WERI-Rb-1 (cell line): ENCODE measurements at regions not wholly inside any gene's neighbourhood (a gene's known extent, or its start where the extent isn't known, plus 50 kb on each side); places are given as distances from the start of the nearest gene placed in this dataset.

Experiments used
- DNase-seq: peaks from one replicate; pipeline ENCODE4 v3.0.0-alpha.2; 2020
- H3K27ac ChIP-seq: fragments of 250-450 bp; sonication (Bioruptor Pico); 2 replicates; pipeline ENCODE4 v1.5.1; 2020; ENCODE audit warnings: mild to moderate bottlenecking, moderate library complexity
- H3K27me3 ChIP-seq: fragments of 250-450 bp; sonication (Bioruptor Pico); 2 replicates; pipeline ENCODE4 v1.5.1; 2021; ENCODE audit warnings: mild to moderate bottlenecking, low read depth, moderate library complexity; ENCODE audit not compliant: insufficient read depth, severe bottlenecking
- H3K36me3 ChIP-seq: fragments of 250-450 bp; sonication (Bioruptor Pico); 2 replicates; pipeline ENCODE4 v1.5.1; 2020; ENCODE audit warnings: mild to moderate bottlenecking, moderate library complexity
- H3K4me3 ChIP-seq: 2 replicates; pipeline ENCODE4 v1.5.1; 2011; ENCODE audit warnings: low read depth, mild to moderate bottlenecking, control low read depth, low read length
- H3K9me3 ChIP-seq: fragments of 250-450 bp; sonication (Bioruptor Pico); 2 replicates; pipeline ENCODE4 v1.5.1; 2021; ENCODE audit warnings: mild to moderate bottlenecking, moderate library complexity; ENCODE audit not compliant: severe bottlenecking
- TF ChIP-seq, protein P1 (sequence below): IDR thresholded peaks from 2 replicates; pipeline ENCODE4 v1.5.1; 2011; ENCODE audit warnings: low read depth, mild to moderate bottlenecking, control low read depth, inconsistent platforms, low read length

DNA sequence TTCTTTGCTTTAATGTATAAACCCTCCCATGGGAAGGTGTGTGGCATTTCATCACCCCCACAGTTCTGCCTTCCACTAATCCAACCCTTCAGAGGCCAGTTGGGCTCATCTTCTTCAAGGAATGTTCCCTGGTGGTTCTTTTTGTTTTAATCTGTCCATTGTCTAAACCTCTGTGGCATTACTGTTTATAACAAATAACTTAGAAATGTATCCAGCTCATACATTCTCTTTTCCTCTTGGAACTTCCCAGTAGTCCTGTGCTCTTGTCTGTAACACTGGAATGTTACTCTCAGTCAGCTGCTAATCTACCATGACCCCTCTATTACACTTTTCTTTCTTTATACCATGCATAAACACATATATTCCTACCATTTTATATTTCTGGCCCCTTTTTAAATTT is 213.5 kb upstream of the TARS1 start:
- no peaks in the 10 kb centered on the region for H3K36me3 ChIP-seq
- TF ChIP-seq, protein P1, sequence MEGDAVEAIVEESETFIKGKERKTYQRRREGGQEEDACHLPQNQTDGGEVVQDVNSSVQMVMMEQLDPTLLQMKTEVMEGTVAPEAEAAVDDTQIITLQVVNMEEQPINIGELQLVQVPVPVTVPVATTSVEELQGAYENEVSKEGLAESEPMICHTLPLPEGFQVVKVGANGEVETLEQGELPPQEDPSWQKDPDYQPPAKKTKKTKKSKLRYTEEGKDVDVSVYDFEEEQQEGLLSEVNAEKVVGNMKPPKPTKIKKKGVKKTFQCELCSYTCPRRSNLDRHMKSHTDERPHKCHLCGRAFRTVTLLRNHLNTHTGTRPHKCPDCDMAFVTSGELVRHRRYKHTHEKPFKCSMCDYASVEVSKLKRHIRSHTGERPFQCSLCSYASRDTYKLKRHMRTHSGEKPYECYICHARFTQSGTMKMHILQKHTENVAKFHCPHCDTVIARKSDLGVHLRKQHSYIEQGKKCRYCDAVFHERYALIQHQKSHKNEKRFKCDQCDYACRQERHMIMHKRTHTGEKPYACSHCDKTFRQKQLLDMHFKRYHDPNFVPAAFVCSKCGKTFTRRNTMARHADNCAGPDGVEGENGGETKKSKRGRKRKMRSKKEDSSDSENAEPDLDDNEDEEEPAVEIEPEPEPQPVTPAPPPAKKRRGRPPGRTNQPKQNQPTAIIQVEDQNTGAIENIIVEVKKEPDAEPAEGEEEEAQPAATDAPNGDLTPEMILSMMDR: no peak
- H3K27me3 ChIP-seq: peaks cover 63% of the 10 kb centered on the region
- H3K9me3 ChIP-seq: no peaks in the 10 kb centered on the region
- no peak overlapping the region for H3K4me3 ChIP-seq
- no peak overlapping the region for H3K27ac ChIP-seq
- DNase-seq: no peak

DNA sequence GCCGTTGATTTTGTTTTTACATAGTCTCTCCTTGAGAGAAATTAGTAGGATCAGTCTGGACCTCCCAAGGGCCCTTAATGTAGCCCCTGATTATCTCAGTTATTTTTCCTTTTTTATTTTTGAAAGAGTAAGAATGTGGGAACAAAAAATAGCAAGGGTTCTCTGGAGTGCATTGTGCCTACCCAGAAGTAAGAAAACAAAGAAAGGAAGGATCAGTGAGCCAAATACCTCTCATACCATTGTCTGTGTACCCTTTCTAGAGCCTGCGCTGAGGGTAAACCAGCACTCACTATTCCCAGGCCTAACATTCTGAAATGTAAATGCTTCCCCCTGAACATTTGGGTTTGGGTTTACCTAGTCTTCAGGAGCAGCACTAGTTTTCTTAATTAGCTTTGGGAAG is 213.0 kb upstream of the TARS1 start:
- Histone ChIP-seq H3K27ac (no peak overlapping the region), H3K9me3 (no peaks in the 10 kb centered on the region), H3K36me3 (no peaks in the 10 kb centered on the region), H3K27me3 (peaks cover 63% of the 10 kb centered on the region), H3K4me3 (no peak overlapping the region)
- DNase-seq: no peak
- TF ChIP-seq, protein P1: no peak

DNA sequence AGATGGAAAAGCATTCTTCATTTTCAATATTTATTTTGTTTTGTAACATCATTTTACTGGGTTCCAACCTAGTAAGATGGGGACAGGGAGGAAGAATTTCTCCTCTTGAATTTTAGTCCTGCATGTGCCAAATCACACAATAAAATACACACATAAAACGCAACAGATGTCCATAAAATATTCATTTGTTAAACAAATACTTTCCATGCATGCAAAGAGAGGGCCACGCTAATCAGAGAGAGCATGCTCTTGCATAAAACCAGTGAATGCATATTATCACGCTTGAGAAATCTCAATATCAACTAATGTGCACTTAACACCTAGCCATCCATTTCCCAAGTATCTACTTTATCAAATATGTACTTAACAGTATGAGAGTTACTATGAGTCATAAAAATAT is 212.6 kb upstream of the TARS1 start:
- Histone ChIP-seq H3K27me3 (peaks cover 61% of the 10 kb centered on the region), H3K9me3 (no peaks in the 10 kb centered on the region), H3K36me3 (no peaks in the 10 kb centered on the region), H3K27ac (no peak overlapping the region), H3K4me3 (no peak overlapping the region)
- DNase-seq: no peak
- TF ChIP-seq, protein P1: no peak

DNA sequence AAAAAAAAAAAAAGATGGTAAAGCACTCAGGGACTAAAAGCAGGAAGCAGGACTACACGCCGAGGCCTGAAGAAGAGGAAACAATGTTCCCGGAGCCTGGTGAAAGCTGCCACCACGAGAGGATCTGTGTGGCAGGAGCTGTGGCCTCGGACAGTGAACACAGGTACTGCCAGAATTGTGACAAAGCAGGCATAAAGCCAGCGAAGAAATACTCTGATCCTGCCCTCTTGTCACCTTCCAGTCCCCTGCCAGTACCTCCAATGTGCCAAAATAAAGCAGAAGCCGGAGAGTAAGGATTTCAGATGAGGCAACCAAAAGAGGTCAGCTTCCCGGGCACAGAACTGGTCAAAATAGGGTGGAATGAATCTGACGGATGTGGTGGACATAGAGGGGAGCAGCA is 211.5 kb upstream of the TARS1 start:
- Histone ChIP-seq H3K4me3 (no peak overlapping the region), H3K9me3 (peaks cover 2% of the 10 kb centered on the region), H3K27ac (no peak overlapping the region), H3K36me3 (no peaks in the 10 kb centered on the region), H3K27me3 (peaks cover 61% of the 10 kb centered on the region)
- DNase-seq: no peak
- TF ChIP-seq, protein P1: no peak

DNA sequence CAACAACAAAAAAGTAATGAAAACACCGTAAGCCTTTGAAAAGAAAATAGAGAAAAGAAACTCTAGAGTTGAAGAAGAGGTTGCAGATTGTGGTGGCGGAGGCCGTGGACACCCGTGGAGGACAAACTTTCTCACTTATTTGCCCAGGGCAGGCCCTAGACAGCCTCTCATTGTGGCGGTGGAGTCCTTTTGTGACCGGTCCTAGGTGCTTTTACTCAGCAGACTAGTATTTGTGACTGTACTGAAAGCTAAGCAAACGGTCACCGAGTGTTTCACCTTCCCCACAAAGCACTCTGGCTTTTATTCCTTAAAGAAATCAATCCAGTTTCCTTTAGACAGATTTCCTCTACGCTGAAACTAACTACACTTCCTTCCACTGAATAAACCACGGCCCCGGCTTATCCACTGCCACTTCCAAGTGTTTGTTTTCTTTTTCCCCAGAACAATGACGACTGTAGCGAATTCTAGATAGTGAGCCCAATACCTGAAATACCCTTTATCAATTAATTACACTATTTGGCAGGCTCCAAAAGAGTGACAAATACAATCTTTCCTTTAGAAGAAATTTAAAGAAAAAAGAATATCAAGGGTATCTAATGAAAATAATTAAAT is 210.2 kb upstream of the TARS1 start:
- TF ChIP-seq, protein P1: no peak
- Histone ChIP-seq H3K27ac (no peak overlapping the region), H3K4me3 (no peak overlapping the region), H3K36me3 (no peaks in the 10 kb centered on the region), H3K27me3 (peaks cover 69% of the 10 kb centered on the region), H3K9me3 (peaks cover 2% of the 10 kb centered on the region)
- DNase-seq: no peak

DNA sequence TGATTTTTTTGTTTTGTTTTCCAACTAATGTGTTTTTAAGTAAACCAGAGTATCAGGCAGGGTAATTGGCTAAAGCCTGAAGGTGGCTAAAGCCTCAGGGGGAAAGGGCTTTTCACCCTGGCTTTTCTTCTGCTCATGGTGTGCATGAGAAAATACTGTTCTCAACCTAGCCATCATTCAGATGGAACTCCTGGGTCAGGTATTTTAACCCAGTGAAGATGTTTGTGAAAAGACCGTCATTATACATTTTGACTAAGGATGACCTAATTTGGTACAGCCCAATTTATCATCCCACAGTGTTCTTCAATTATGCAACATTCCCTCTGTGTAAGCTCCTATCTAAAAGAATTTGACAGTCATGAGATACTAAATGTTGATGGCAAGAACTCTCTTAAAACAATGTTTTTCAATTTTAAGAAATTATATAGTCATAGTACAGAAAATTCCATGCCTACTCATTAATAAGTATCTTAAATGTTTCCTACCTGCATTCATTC is 209.5 kb upstream of the TARS1 start:
- Histone ChIP-seq H3K9me3 (peaks cover 2% of the 10 kb centered on the region), H3K27me3 (peaks cover 71% of the 10 kb centered on the region), H3K4me3 (no peak overlapping the region), H3K27ac (no peak overlapping the region), H3K36me3 (no peaks in the 10 kb centered on the region)
- no peak for DNase-seq
- TF ChIP-seq, protein P1: no peak
